Loucy (cell line): ENCODE measurements at regions not wholly inside any gene's neighbourhood (a gene's known extent, or its start where the extent isn't known, plus 50 kb on each side); places are given as distances from the start of the nearest gene placed in this dataset.
A peak's percentile ranks its signal among the peaks of the same experiment; 100 is the strongest.

ENCODE experiments used
- H2AFZ ChIP-seq: fragments of 200-600 bp; sonication (generic); 2 replicates; pipeline ENCODE4 v1.6.0; 2016; ENCODE audit warnings: antibody characterized with exemption, mild to moderate bottlenecking, low read length, moderate library complexity
- H3F3A ChIP-seq: fragments of 200-600 bp; 2 replicates; pipeline ENCODE4 v1.6.0; 2016; ENCODE audit warnings: antibody characterized with exemption, low read depth, mild to moderate bottlenecking
- H3K27me3 ChIP-seq: fragments of 200-600 bp; sonication (generic); 2 replicates; pipeline ENCODE4 v1.6.1; 2014; ENCODE audit warnings: low read length, mild to moderate bottlenecking; ENCODE audit not compliant: insufficient read depth, poor library complexity, severe bottlenecking
- H3K36me3 ChIP-seq: fragments of 200-600 bp; sonication (generic); 2 replicates; pipeline ENCODE4 v1.6.1; 2016; ENCODE audit warnings: low read length; ENCODE audit not compliant: insufficient read depth
- H3K4me1 ChIP-seq: fragments of 200-600 bp; sonication (generic); 2 replicates; pipeline ENCODE4 v1.5.1; 2014; ENCODE audit warnings: low read length, mild to moderate bottlenecking; ENCODE audit not compliant: insufficient read depth, poor library complexity, severe bottlenecking
- H3K4me2 ChIP-seq: fragments of 200-600 bp; sonication (generic); 2 replicates; pipeline ENCODE4 v1.6.0; 2014; ENCODE audit warnings: antibody characterized with exemption, low read length, low read depth, mild to moderate bottlenecking; ENCODE audit not compliant: poor library complexity, severe bottlenecking
- H3K4me3 ChIP-seq: fragments of 200-600 bp; sonication (generic); 2 replicates; pipeline ENCODE4 v1.5.1; 2014; ENCODE audit warnings: low read length, mild to moderate bottlenecking, mixed read lengths; ENCODE audit not compliant: poor library complexity, severe bottlenecking
- H3K79me2 ChIP-seq: fragments of 200-600 bp; sonication (generic); 2 replicates; pipeline ENCODE4 v1.6.1; 2014; ENCODE audit warnings: low read length; ENCODE audit not compliant: insufficient read depth
- H3K9ac ChIP-seq: fragments of 200-600 bp; sonication (generic); 2 replicates; pipeline ENCODE4 v1.6.0; 2014; ENCODE audit warnings: mild to moderate bottlenecking, low read depth, low read length, moderate library complexity; ENCODE audit not compliant: poor library complexity, severe bottlenecking
- H3K9me2 ChIP-seq: fragments of 200-600 bp; sonication (generic); replicated peaks from 2 replicates; pipeline ENCODE4 v1.6.1; 2016; ENCODE audit warnings: low read depth, low read length, mixed read lengths
- H3K9me3 ChIP-seq: fragments of 200-600 bp; sonication (generic); 2 replicates; pipeline ENCODE4 v1.6.1; 2014; ENCODE audit warnings: mild to moderate bottlenecking, antibody characterized with exemption, low read length, low read depth; ENCODE audit not compliant: insufficient read depth
- H4K20me1 ChIP-seq: fragments of 200-600 bp; sonication (generic); 2 replicates; pipeline ENCODE4 v1.6.0; 2014; ENCODE audit warnings: antibody characterized with exemption, low read length, mild to moderate bottlenecking; ENCODE audit not compliant: insufficient read depth, poor library complexity, severe bottlenecking
- CTCF ChIP-seq: fragments of 200-600 bp; sonication (generic); conservative IDR thresholded peaks from 2 replicates; pipeline ENCODE4 v1.5.1; 2014; ENCODE audit warnings: mild to moderate bottlenecking, antibody characterized with exemption, low read length
- EZH2phosphoT487 ChIP-seq: fragments of 200-600 bp; IDR thresholded peaks from 2 replicates; pipeline ENCODE4 v1.6.1; 2018; ENCODE audit warnings: antibody characterized with exemption, mild to moderate bottlenecking, moderate library complexity, borderline replicate concordance

GRCh38 chr2:13578547-13578946, 861.8 kb downstream of the TRIB2 start:
- H3K9me3 ChIP-seq: no peaks in the 10 kb centered on the region
- H3K4me3 ChIP-seq: no peak overlapping the region
- no peak for TF ChIP-seq EZH2phosphoT487
- no peaks in the 10 kb centered on the region for H3K27me3 ChIP-seq
- peaks cover 6% of the 10 kb centered on the region; the same call in 1 of the 2 replicates for H3F3A ChIP-seq
- H3K4me2 ChIP-seq: no peak overlapping the region
- H2AFZ ChIP-seq: no peak overlapping the region
- H3K36me3 ChIP-seq: no peaks in the 10 kb centered on the region
- H4K20me1 ChIP-seq: no peaks in the 10 kb centered on the region
- H3K79me2 ChIP-seq: no peaks in the 10 kb centered on the region
- H3K4me1 ChIP-seq: peaks cover 27% of the 10 kb centered on the region
- no peaks in the 10 kb centered on the region for H3K9me2 ChIP-seq
- H3K9ac ChIP-seq: no peak overlapping the region

GRCh38 chr2:13581471-13581870, 864.7 kb downstream of the TRIB2 start:
- Histone ChIP-seq H3K4me2 (no peak overlapping the region), H3K9ac (no peak overlapping the region), H3K36me3 (no peaks in the 10 kb centered on the region), H3F3A (peaks cover 6% of the 10 kb centered on the region; the same call in 1 of the 2 replicates), H3K27me3 (no peaks in the 10 kb centered on the region), H4K20me1 (no peaks in the 10 kb centered on the region), H2AFZ (no peak overlapping the region), H3K4me1 (peaks cover 28% of the 10 kb centered on the region), H3K4me3 (no peak overlapping the region), H3K79me2 (no peaks in the 10 kb centered on the region), H3K9me3 (no peaks in the 10 kb centered on the region), H3K9me2 (no peaks in the 10 kb centered on the region)
- TF ChIP-seq EZH2phosphoT487: no peak
- TF ChIP-seq CTCF: peak; percentile 41

GRCh38 chr2:13583609-13584008, 866.9 kb downstream of the TRIB2 start:
- no peaks in the 10 kb centered on the region for H3K36me3 ChIP-seq
- H3K9me3 ChIP-seq: no peaks in the 10 kb centered on the region
- no peak overlapping the region for H3K4me3 ChIP-seq
- H3K9me2 ChIP-seq: no peaks in the 10 kb centered on the region
- TF ChIP-seq EZH2phosphoT487: no peak
- TF ChIP-seq CTCF: no peak
- no peak overlapping the region for H3K9ac ChIP-seq
- no peak overlapping the region for H2AFZ ChIP-seq
- no peaks in the 10 kb centered on the region for H3K27me3 ChIP-seq
- no peaks in the 10 kb centered on the region for H4K20me1 ChIP-seq
- peaks cover 25% of the 10 kb centered on the region for H3K4me1 ChIP-seq
- peaks cover 3% of the 10 kb centered on the region; the same call in 1 of the 2 replicates for H3F3A ChIP-seq
- no peaks in the 10 kb centered on the region for H3K79me2 ChIP-seq
- peak overlapping the region; percentile 34 for H3K4me2 ChIP-seq

- H3F3A ChIP-seq: no peaks in the 10 kb centered on the region; the same call in 1 of the 2 replicates
- no peak overlapping the region for H3K4me3 ChIP-seq
- H3K79me2 ChIP-seq: no peaks in the 10 kb centered on the region
- TF ChIP-seq EZH2phosphoT487 (no peak), CTCF (no peak)
- no peak overlapping the region for H2AFZ ChIP-seq
- H4K20me1 ChIP-seq: no peaks in the 10 kb centered on the region
- no peak overlapping the region for H3K9ac ChIP-seq
- H3K9me2 ChIP-seq: no peaks in the 10 kb centered on the region
- H3K4me1 ChIP-seq: peaks cover 20% of the 10 kb centered on the region
- H3K9me3 ChIP-seq: no peaks in the 10 kb centered on the region
- H3K36me3 ChIP-seq: no peaks in the 10 kb centered on the region
- H3K27me3 ChIP-seq: no peaks in the 10 kb centered on the region
- H3K4me2 ChIP-seq: peak overlapping the region; percentile 34
These were observed 867.3 kb downstream of the TRIB2 start for GRCh38 chr2:13584020-13584419.
